ENCODE measurements at regions not wholly inside any gene's neighbourhood (a gene's known extent, or its start where the extent isn't known, plus 50 kb on each side); places are given as distances from the start of the nearest gene placed in this dataset.

DNA sequence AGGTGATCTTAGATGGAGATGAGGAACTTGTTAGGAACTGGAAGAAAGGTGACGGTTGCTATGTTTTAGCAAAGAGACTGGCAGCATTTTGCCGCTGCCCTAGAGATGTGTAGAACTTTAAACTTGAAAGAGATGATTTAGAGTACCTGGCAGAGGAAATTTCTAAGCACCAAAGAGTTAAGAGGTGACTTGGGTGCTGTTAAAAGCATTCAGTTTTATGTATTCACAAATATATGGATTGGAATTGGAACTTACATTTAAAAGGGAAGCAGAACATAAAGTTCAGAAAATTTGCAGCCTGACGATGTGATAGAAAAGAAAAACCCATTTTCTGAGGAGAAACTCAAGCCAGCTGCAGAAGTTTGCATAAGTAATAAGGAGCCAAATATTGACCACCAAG is 176.3 kb downstream of the MOXD1 start:
- Histone ChIP-seq H3K36me3 (replicated peaks in 1 of 2; ENCODE audit: control insufficient read depth in 1 of 2, insufficient read depth in 2 of 2, low read length in 2 of 2) (no peaks in the 10 kb centered on the region), H3K4me3 (replicated peaks in 1 of 3; ENCODE audit: low read depth in 2 of 3, low read length in 3 of 3) (no peak overlapping the region), H3K9ac (ENCODE audit: insufficient read depth, low read length, poor library complexity, severe bottlenecking) (no peak overlapping the region), H3K4me2 (replicated peaks; ENCODE audit: extremely low read depth, low read length, poor library complexity, severe bottlenecking) (no peak overlapping the region), H3K27ac (ENCODE audit: low read depth in 1 of 2, low read length in 2 of 2) (no peak overlapping the region), H4K20me1 (ENCODE audit: insufficient read depth, low read length) (no peaks in the 10 kb centered on the region), H3K4me1 (ENCODE audit: control insufficient read depth in 1 of 2, insufficient read depth in 2 of 2, low read length in 2 of 2) (no peaks in the 10 kb centered on the region), H3K79me2 (ENCODE audit: insufficient read depth, low read length) (no peaks in the 10 kb centered on the region), H3K9me3 (replicated peaks in 1 of 2; ENCODE audit: control insufficient read depth in 1 of 2, insufficient read depth in 1 of 2, low read length in 2 of 2) (peaks cover 6 to 8% of the 10 kb centered on the region in 2 donors), H3K27me3 (ENCODE audit: control insufficient read depth in 2 of 2, insufficient read depth in 2 of 2, low read length in 2 of 2) (no peaks in the 10 kb centered on the region), H2AFZ (ENCODE audit: insufficient read depth, low read depth, low read length, poor library complexity, severe bottlenecking) (no peak overlapping the region)
- Mint-ChIP-seq H3K36me3 (no peaks in the 10 kb centered on the region), H3K9me3 (peaks cover 12 to 28% (median 18%) of the 10 kb centered on the region in 7 donors), H3K4me3 (no peak overlapping the region), H3K27ac (no peak overlapping the region), H3K27me3 (ENCODE audit: low read depth in 3 of 3) (peaks cover 0 to 2% (median 1%) of the 10 kb centered on the region in 3 donors), H3K4me1 (no peaks in the 10 kb centered on the region)
- intact Hi-C loops (cut with micrococcal nuclease) = no loop called here
- TF ChIP-seq, protein P1, sequence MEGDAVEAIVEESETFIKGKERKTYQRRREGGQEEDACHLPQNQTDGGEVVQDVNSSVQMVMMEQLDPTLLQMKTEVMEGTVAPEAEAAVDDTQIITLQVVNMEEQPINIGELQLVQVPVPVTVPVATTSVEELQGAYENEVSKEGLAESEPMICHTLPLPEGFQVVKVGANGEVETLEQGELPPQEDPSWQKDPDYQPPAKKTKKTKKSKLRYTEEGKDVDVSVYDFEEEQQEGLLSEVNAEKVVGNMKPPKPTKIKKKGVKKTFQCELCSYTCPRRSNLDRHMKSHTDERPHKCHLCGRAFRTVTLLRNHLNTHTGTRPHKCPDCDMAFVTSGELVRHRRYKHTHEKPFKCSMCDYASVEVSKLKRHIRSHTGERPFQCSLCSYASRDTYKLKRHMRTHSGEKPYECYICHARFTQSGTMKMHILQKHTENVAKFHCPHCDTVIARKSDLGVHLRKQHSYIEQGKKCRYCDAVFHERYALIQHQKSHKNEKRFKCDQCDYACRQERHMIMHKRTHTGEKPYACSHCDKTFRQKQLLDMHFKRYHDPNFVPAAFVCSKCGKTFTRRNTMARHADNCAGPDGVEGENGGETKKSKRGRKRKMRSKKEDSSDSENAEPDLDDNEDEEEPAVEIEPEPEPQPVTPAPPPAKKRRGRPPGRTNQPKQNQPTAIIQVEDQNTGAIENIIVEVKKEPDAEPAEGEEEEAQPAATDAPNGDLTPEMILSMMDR (IDR thresholded peaks at IDR 0.05) = no peak
- DNase-seq = no peak
- WGBS (ENCODE audit: insufficient coverage) = 75% methylated on average over 2 of the region's 3 CpGs

DNA sequence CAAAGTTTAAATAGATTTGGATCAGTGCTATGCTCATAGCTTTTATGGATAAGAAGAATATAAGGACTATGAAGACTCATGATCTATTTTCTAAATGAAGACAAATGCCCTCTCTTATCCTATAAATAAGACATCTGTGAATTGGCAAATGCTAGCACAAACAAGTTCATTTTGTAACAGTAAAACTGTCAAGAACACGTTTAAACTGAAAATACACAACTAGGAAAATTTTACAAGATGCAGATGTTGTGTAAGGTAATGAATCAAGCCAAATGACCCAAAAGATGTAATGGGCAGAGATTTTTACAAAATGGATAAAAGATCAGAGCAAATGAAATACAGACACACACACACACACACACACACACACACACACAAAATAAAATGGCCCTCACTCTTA is 180.5 kb downstream of the MOXD1 start:
- H3K36me3 ChIP-seq (replicated peaks in 1 of 2; ENCODE audit: control insufficient read depth in 1 of 2, insufficient read depth in 2 of 2, low read length in 2 of 2) = no peaks in the 10 kb centered on the region
- no peaks in the 10 kb centered on the region for H3K27me3 ChIP-seq (ENCODE audit: control insufficient read depth in 2 of 2, insufficient read depth in 2 of 2, low read length in 2 of 2)
- TF ChIP-seq, protein P1 (IDR thresholded peaks at IDR 0.05) = no peak
- no peak overlapping the region for H3K4me3 Mint-ChIP-seq
- H3K36me3 Mint-ChIP-seq = no peaks in the 10 kb centered on the region
- H4K20me1 ChIP-seq (ENCODE audit: insufficient read depth, low read length) = no peaks in the 10 kb centered on the region
- no peak for DNase-seq
- no peaks in the 10 kb centered on the region for H3K4me1 ChIP-seq (ENCODE audit: control insufficient read depth in 1 of 2, insufficient read depth in 2 of 2, low read length in 2 of 2)
- no peak overlapping the region for H3K9ac ChIP-seq (ENCODE audit: insufficient read depth, low read length, poor library complexity, severe bottlenecking)
- peaks cover 0 to 3% (median 0%) of the 10 kb centered on the region in 3 donors for H3K27me3 Mint-ChIP-seq (ENCODE audit: low read depth in 3 of 3)
- H3K9me3 Mint-ChIP-seq = peaks cover 8 to 16% (median 12%) of the 10 kb centered on the region in 7 donors
- intact Hi-C loops (cut with micrococcal nuclease) = no loop called here
- no peak overlapping the region for H3K4me3 ChIP-seq (replicated peaks in 1 of 3; ENCODE audit: low read depth in 2 of 3, low read length in 3 of 3)
- H2AFZ ChIP-seq (ENCODE audit: insufficient read depth, low read depth, low read length, poor library complexity, severe bottlenecking) = no peak overlapping the region
- H3K27ac ChIP-seq (ENCODE audit: low read depth in 1 of 2, low read length in 2 of 2) = no peak overlapping the region
- H3K4me1 Mint-ChIP-seq = no peaks in the 10 kb centered on the region
- H3K4me2 ChIP-seq (replicated peaks; ENCODE audit: extremely low read depth, low read length, poor library complexity, severe bottlenecking) = no peak overlapping the region
- no peak overlapping the region for H3K27ac Mint-ChIP-seq
- H3K9me3 ChIP-seq (replicated peaks in 1 of 2; ENCODE audit: control insufficient read depth in 1 of 2, insufficient read depth in 1 of 2, low read length in 2 of 2) = peaks cover 6 to 8% of the 10 kb centered on the region in 2 donors
- no peaks in the 10 kb centered on the region for H3K79me2 ChIP-seq (ENCODE audit: insufficient read depth, low read length)
- no CpG with 5 or more reads among the region's 1 CpG for whole genome bisulfite sequencing (ENCODE audit: insufficient coverage)

Measured in CD14-positive monocyte (primary cell).